ENCODE measurements at regions not wholly inside any gene's neighbourhood (a gene's known extent, or its start where the extent isn't known, plus 50 kb on each side); places are given as distances from the start of the nearest gene placed in this dataset.

GRCh38 chr7:115086146-115086841, 164.4 kb downstream of the MDFIC start:
- Histone ChIP-seq H2BK120ac (replicated peaks; ENCODE audit: low read depth, low read length) (no peak overlapping the region), H3K4me3 (ENCODE audit: extremely low read depth in 1 of 4, insufficient read depth in 2 of 4, low read depth in 3 of 4, low read length in 4 of 4) (no peak overlapping the region), H3K79me1 (ENCODE audit: low read depth, low read length) (no peaks in the 10 kb centered on the region), H2BK15ac (ENCODE audit: low read length) (no peak overlapping the region), H3K23me2 (ENCODE audit: low read depth, low read length) (no peaks in the 10 kb centered on the region), H3K27ac (ENCODE audit: low read depth, low read length) (no peak overlapping the region), H4K8ac (ENCODE audit: extremely low read depth, insufficient read depth, low read length) (no peak overlapping the region), H4K5ac (ENCODE audit: insufficient read length, low read depth, low read length) (no peak overlapping the region), H4K91ac (replicated peaks; ENCODE audit: insufficient read length, low read length) (no peak overlapping the region), H3K36me3 (ENCODE audit: control insufficient read depth in 2 of 4, insufficient read depth in 4 of 4, low read length in 3 of 4) (no peaks in the 10 kb centered on the region), H2BK5ac (ENCODE audit: low read depth, low read length) (no peak overlapping the region), H2BK12ac (ENCODE audit: low read depth, low read length) (no peak overlapping the region), H3K9me3 (ENCODE audit: insufficient read depth in 2 of 2, low read depth in 1 of 2, low read length in 1 of 2) (no peaks in the 10 kb centered on the region; a peak in 1 of 4 replicates), H2BK20ac (ENCODE audit: low read length) (no peak overlapping the region), H2AFZ (ENCODE audit: low read length) (no peak overlapping the region), H3K56ac (replicated peaks; ENCODE audit: insufficient read length, low read depth, low read length) (no peak overlapping the region), H3K79me2 (ENCODE audit: control insufficient read depth in 1 of 2, insufficient read depth in 2 of 2, low read length in 2 of 2) (no peaks in the 10 kb centered on the region), H3K4ac (replicated peaks; ENCODE audit: insufficient read length, low read depth, low read length) (no peak overlapping the region), H3K27me3 (replicated peaks in 1 of 4; ENCODE audit: control insufficient read depth in 3 of 4, extremely low read depth in 1 of 4, insufficient read depth in 3 of 4, low read length in 3 of 4) (no peaks in the 10 kb centered on the region), H3K4me2 (ENCODE audit: insufficient read depth in 1 of 2, low read depth in 2 of 2, low read length in 2 of 2) (no peak overlapping the region), H3K18ac (ENCODE audit: extremely low read depth, low read length) (no peak overlapping the region), H2AK5ac (ENCODE audit: low read depth, low read length) (no peak overlapping the region), H3K9ac (replicated peaks in 1 of 4; ENCODE audit: extremely low read depth in 1 of 4, low read depth in 3 of 4, low read length in 3 of 4) (no peak overlapping the region), H3K14ac (ENCODE audit: insufficient read length) (no peak overlapping the region), H3K23ac (ENCODE audit: insufficient read length) (no peak overlapping the region), H3K4me1 (replicated peaks in 1 of 4; ENCODE audit: control insufficient read depth in 3 of 4, insufficient read depth in 4 of 4, low read length in 3 of 4) (no peaks in the 10 kb centered on the region), H4K20me1 (replicated peaks in 1 of 2; ENCODE audit: control insufficient read depth in 1 of 2, insufficient read depth in 2 of 2, low read length in 2 of 2) (no peaks in the 10 kb centered on the region)
- 95% methylated on average over 3 of the region's 3 CpGs; no CpG with 5 or more reads in 1 of the 2 experiments for WGBS, 2 experiments (ENCODE audit: extremely low coverage in 1 of 2, insufficient coverage in 1 of 2, insufficient read length in 1 of 2, insufficient replicate concordance in 2 of 2, low coverage in 1 of 2, low lambda C conversion rate in 2 of 2, missing lambda C conversion rate in 1 of 2)
- FAIRE-seq (no peak), DNase-seq (ENCODE audit: low read depth in 1 of 2, low spot score in 2 of 2) (no peak)
- ChIA-PET POLR2A (ENCODE audit: partially characterized antibody) (no interaction called here), CTCF (ENCODE audit: partially characterized antibody) (interaction anchor here (0.7 kb wide), 1 partner anchor 763 kb away, joined by 3 read pairs; no protein-coding TSS in a partner anchor)
